ENCODE measurements at regions not wholly inside any gene's neighbourhood (a gene's known extent, or its start where the extent isn't known, plus 50 kb on each side); places are given as distances from the start of the nearest gene placed in this dataset.

GRCh38 chr1:70805641-70806040 lies 242.0 kb downstream of the PTGER3 start:
- TF ChIP-seq CTCF (IDR thresholded peaks at IDR 0.05; ENCODE audit: control extremely low read depth, extremely low read depth, low read depth, missing control alignments) = no peak
- ChIA-PET POLR2A (no interaction called here), CTCF (interaction anchor here (0.7 kb wide), 1 partner anchor 11 kb away, joined by 3 read pairs; no protein-coding TSS in a partner anchor)
- DNase-seq (ENCODE audit: extremely low spot score) = no peak

GRCh38 chr1:70807088-70807664 lies 240.4 kb downstream of the PTGER3 start:
- no peak for TF ChIP-seq CTCF (IDR thresholded peaks at IDR 0.05; ENCODE audit: control extremely low read depth, extremely low read depth, low read depth, missing control alignments)
- ChIA-PET CTCF (no interaction called here), POLR2A (no interaction called here)

DNA sequence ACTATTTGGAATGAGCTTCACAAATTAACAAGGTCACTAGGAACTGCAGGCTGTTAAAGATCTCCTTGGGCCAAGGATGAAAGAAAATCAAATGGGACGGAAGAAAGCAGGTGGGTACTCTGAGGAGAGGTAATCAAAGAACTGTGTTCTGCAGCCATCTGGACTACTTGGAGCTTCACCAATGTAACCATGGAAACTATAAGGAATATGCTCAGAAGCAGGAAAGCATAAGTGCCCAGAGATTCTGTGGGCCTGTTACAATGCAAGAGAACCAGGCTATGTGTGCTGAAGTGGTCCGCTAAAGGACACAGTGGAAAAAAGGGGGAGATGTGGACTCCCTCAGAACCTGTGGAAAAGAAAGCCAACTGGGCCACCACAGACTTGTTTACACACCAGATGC lies 238.5 kb downstream of the PTGER3 start:
- ChIA-PET CTCF (interaction anchor here (1.4 kb wide), 1 partner anchor 20 kb away, joined by 3 read pairs; no protein-coding TSS in a partner anchor), POLR2A (no interaction called here)
- TF ChIP-seq CTCF (IDR thresholded peaks at IDR 0.05; ENCODE audit: control extremely low read depth, extremely low read depth, low read depth, missing control alignments) = no peak
- no peak for DNase-seq (ENCODE audit: extremely low spot score)

More at GRCh38 chr1:70807088-70807664, 240.4 kb downstream of the PTGER3 start:
- no peak for DNase-seq (ENCODE audit: extremely low spot score)

GRCh38 chr1:70811815-70812214 lies 235.8 kb downstream of the PTGER3 start:
- no peak for DNase-seq (ENCODE audit: extremely low spot score)
- TF ChIP-seq CTCF (IDR thresholded peaks at IDR 0.05; ENCODE audit: control extremely low read depth, extremely low read depth, low read depth, missing control alignments) = no peak
- POLR2A ChIA-PET = no interaction called here
- CTCF ChIA-PET = no interaction called here

GRCh38 chr1:70812442-70813109 lies 235.0 kb downstream of the PTGER3 start:
- POLR2A ChIA-PET = no interaction called here
- CTCF ChIA-PET = interaction anchor here (1.2 kb wide), 1 partner anchor 10 kb away, joined by 3 read pairs; no protein-coding TSS in a partner anchor

GRCh38 chr1:70818401-70818800 lies 229.2 kb downstream of the PTGER3 start:
- POLR2A ChIA-PET = no interaction called here
- CTCF ChIA-PET = interaction anchor here (1.2 to 1.6 kb wide), 2 partner anchors 11 to 19 kb away, joined by 3 to 4 read pairs; no protein-coding TSS in a partner anchor
- no peak for TF ChIP-seq CTCF (IDR thresholded peaks at IDR 0.05; ENCODE audit: control extremely low read depth, extremely low read depth, low read depth, missing control alignments)
- no peak for DNase-seq (ENCODE audit: extremely low spot score)

More at GRCh38 chr1:70812442-70813109, 235.0 kb downstream of the PTGER3 start:
- DNase-seq (ENCODE audit: extremely low spot score) = no peak
- no peak for TF ChIP-seq CTCF (IDR thresholded peaks at IDR 0.05; ENCODE audit: control extremely low read depth, extremely low read depth, low read depth, missing control alignments)
